GM23248 (cell line): ENCODE measurements at regions not wholly inside any gene's neighbourhood (a gene's known extent, or its start where the extent isn't known, plus 50 kb on each side); places are given as distances from the start of the nearest gene placed in this dataset.

ENCODE experiments used
- EZH2 ChIP-seq: fragments of 200-600 bp; sonication (generic); IDR thresholded peaks from 2 replicates; pipeline ENCODE4 v1.6.1; 2018; ENCODE audit warnings: antibody characterized with exemption, mild to moderate bottlenecking; ENCODE audit not compliant: insufficient read depth, poor library complexity, severe bottlenecking
- EZH2phosphoT487 ChIP-seq: fragments of 200-600 bp; sonication (generic); IDR thresholded peaks from 2 replicates; pipeline ENCODE4 v1.6.1; 2018; ENCODE audit warnings: antibody characterized with exemption, moderate library complexity, mild to moderate bottlenecking, low read depth; ENCODE audit not compliant: insufficient read depth

GRCh38 chr5:91824406-91824805, 441.3 kb upstream of the ARRDC3 start:
- TF ChIP-seq EZH2: no peak
- no peak for TF ChIP-seq EZH2phosphoT487
